IgD-negative memory B cell (primary cell): ENCODE measurements at regions not wholly inside any gene's neighbourhood (a gene's known extent, or its start where the extent isn't known, plus 50 kb on each side); places are given as distances from the start of the nearest gene placed in this dataset.
A peak's percentile ranks its signal among the peaks of the same experiment; 100 is the strongest.

Experiments used
- H3K27ac Mint-ChIP-seq, 3 donors: one replicate each; pipeline ENCODE4 v1.8.0; 2020 to 2022; ENCODE audit warnings: mild to moderate bottlenecking in 3 of 3, mixed read lengths in 3 of 3, moderate library complexity in 1 of 3
- H3K27me3 Mint-ChIP-seq: one replicate; pipeline ENCODE4 v1.8.0; 2021; ENCODE audit warnings: mixed read lengths
- H3K36me3 Mint-ChIP-seq: one replicate; pipeline ENCODE4 v1.8.0; 2020; ENCODE audit warnings: mild to moderate bottlenecking, mixed read lengths
- H3K4me1 Mint-ChIP-seq, 3 donors: one replicate each; pipeline ENCODE4 v1.8.0; 2020 to 2022; ENCODE audit warnings: mixed read lengths in 3 of 3, mild to moderate bottlenecking in 1 of 3
- H3K4me3 Mint-ChIP-seq, 4 donors: one replicate each; pipeline ENCODE4 v1.8.0; 2020 to 2022; ENCODE audit warnings: mild to moderate bottlenecking in 4 of 4, mixed read lengths in 4 of 4, moderate library complexity in 3 of 4
- H3K9me3 Mint-ChIP-seq, 3 donors: one replicate each; pipeline ENCODE4 v1.8.0; 2020 to 2021; ENCODE audit warnings: mixed read lengths in 3 of 3, mild to moderate bottlenecking in 1 of 3

DNA sequence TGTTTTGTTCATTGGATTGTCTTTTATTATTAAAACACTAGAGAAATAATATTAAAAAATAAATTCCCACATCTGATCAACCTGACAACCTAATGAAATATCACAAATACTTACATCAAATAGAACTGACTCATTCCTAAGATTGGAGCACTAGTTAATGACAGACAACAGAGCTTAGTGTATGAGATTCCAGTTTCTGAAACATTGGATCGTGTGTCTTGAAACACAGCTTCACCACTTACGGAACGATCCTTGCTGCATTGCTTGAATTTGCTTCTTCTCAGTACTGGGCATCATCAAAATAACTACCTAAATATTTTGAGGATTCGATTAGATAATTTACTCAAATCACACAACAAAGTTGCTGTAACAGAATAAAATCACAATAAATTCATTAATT lies 667.2 kb upstream of the CDH18 start:
- Mint-ChIP-seq H3K4me3 (no peak overlapping the region), H3K27me3 (no peaks in the 10 kb centered on the region), H3K9me3 (peaks cover 0 to 4% (median 2%) of the 10 kb centered on the region in 3 donors), H3K27ac (no peak overlapping the region), H3K36me3 (no peaks in the 10 kb centered on the region), H3K4me1 (no peaks in the 10 kb centered on the region)

DNA sequence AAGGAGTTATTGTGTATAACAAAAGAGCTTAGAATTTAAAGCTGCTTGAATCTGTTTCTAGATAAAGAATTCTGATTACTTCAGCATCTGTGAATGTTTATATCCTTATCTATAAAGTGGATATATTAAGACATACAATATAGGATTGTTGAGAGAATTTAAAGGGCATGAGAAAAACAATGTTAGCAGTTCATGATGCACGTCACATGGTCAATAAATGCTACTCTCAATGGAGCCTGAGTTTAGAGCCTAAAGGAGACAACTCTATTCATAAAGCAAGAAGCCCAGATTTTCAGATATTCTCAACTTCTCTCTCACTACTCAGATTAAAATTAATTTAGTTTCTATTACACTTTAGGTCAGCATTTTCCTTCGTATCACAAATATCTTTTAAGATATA lies 666.7 kb upstream of the CDH18 start:
- no peak overlapping the region for H3K4me3 Mint-ChIP-seq
- H3K36me3 Mint-ChIP-seq = no peaks in the 10 kb centered on the region
- no peaks in the 10 kb centered on the region for H3K27me3 Mint-ChIP-seq
- no peaks in the 10 kb centered on the region for H3K4me1 Mint-ChIP-seq
- no peak overlapping the region for H3K27ac Mint-ChIP-seq
- H3K9me3 Mint-ChIP-seq = peaks cover 0 to 4% (median 2%) of the 10 kb centered on the region in 3 donors

DNA sequence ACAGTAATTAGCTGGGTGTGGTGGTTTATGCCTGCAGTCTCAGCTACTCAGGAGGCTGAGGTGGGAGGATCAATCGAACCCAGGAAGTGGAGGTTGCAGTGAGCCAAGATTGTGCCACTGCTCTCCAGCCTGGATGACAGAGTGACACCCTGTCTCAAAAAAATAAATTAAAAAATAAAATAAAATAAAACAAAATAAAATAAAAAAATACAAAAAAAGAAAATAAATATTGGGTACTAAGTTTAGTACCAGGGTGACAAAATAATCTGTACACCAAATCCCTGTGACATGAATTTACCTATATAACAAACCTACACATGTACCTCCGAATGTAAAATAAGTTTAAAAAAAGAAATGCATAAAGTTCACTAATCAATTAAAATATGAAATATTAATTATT lies 666.0 kb upstream of the CDH18 start:
- Mint-ChIP-seq H3K4me1 (no peaks in the 10 kb centered on the region), H3K36me3 (no peaks in the 10 kb centered on the region), H3K4me3 (no peak overlapping the region), H3K9me3 (peaks cover 0 to 4% (median 2%) of the 10 kb centered on the region in 3 donors), H3K27me3 (no peaks in the 10 kb centered on the region), H3K27ac (no peak overlapping the region)

DNA sequence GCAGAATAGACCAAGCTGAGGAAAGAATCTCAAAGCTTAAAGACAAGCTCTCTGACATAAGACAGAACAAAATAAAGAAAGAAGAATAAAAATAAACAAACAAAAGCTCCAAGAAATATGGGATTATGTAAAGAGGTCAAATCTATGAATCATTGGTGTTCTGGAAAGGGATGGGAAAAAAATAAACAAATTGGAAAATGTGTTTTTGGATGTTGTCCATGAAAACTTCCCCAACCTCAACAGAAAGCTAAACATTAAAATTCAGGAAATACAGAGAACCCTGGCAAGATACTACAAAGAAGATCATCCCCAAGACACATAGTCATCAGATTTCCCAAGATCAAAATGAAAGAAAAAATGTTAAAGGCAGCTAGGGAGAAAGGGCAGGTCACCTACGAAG lies 662.0 kb upstream of the CDH18 start:
- H3K4me1 Mint-ChIP-seq = no peaks in the 10 kb centered on the region
- no peak overlapping the region for H3K27ac Mint-ChIP-seq
- no peak overlapping the region for H3K4me3 Mint-ChIP-seq
- no peaks in the 10 kb centered on the region for H3K36me3 Mint-ChIP-seq
- H3K27me3 Mint-ChIP-seq = no peaks in the 10 kb centered on the region
- peaks cover 0 to 5% (median 4%) of the 10 kb centered on the region in 3 donors for H3K9me3 Mint-ChIP-seq

GRCh38 chr5:20648981-20649380 lies 661.0 kb upstream of the CDH18 start:
- peaks cover 0 to 5% (median 4%) of the 10 kb centered on the region in 3 donors for H3K9me3 Mint-ChIP-seq
- H3K36me3 Mint-ChIP-seq = no peaks in the 10 kb centered on the region
- no peak overlapping the region for H3K27ac Mint-ChIP-seq
- no peak overlapping the region for H3K4me3 Mint-ChIP-seq
- H3K27me3 Mint-ChIP-seq = no peaks in the 10 kb centered on the region
- no peaks in the 10 kb centered on the region for H3K4me1 Mint-ChIP-seq

GRCh38 chr5:20636686-20637085 lies 648.7 kb upstream of the CDH18 start:
- peaks cover 0 to 3% (median 0%) of the 10 kb centered on the region in 3 donors for H3K9me3 Mint-ChIP-seq

GRCh38 chr5:20619591-20619990 lies 631.6 kb upstream of the CDH18 start:
- no peaks in the 10 kb centered on the region for H3K36me3 Mint-ChIP-seq
- H3K9me3 Mint-ChIP-seq = peaks cover 0 to 5% (median 0%) of the 10 kb centered on the region in 3 donors
- H3K4me1 Mint-ChIP-seq = no peaks in the 10 kb centered on the region
- H3K27me3 Mint-ChIP-seq = no peaks in the 10 kb centered on the region
- no peak overlapping the region for H3K4me3 Mint-ChIP-seq
- H3K27ac Mint-ChIP-seq = no peak overlapping the region

More at GRCh38 chr5:20636686-20637085, 648.7 kb upstream of the CDH18 start:
- H3K4me3 Mint-ChIP-seq = no peak overlapping the region
- H3K27ac Mint-ChIP-seq = no peak overlapping the region
- peaks cover 0 to 2% (median 1%) of the 10 kb centered on the region in 3 donors for H3K4me1 Mint-ChIP-seq
- H3K27me3 Mint-ChIP-seq = no peaks in the 10 kb centered on the region
- peaks cover 1% of the 10 kb centered on the region for H3K36me3 Mint-ChIP-seq

DNA sequence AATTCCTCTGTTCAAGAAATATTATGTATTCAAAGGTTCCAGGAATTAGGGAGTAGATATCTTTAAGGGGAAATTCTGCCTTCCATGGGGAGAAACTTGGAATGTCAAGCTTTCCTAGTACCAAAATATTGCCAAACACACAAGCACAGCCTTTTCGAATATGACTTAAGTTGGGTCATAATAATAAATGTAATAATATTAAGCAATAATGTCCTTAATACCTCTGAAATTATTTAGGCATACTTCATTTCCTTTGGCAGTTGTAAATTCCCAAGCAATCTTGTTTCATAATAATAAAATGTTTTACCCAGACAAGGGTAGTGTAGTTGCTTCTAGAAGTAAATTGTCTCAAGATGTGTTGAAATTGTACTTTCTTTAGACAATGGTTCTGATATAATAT lies 630.3 kb upstream of the CDH18 start:
- H3K4me3 Mint-ChIP-seq = no peak overlapping the region
- H3K27ac Mint-ChIP-seq = no peak overlapping the region
- peaks cover 0 to 5% (median 0%) of the 10 kb centered on the region in 3 donors for H3K9me3 Mint-ChIP-seq
- H3K27me3 Mint-ChIP-seq = no peaks in the 10 kb centered on the region
- no peaks in the 10 kb centered on the region for H3K4me1 Mint-ChIP-seq
- no peaks in the 10 kb centered on the region for H3K36me3 Mint-ChIP-seq

- Mint-ChIP-seq H3K4me3 (no peak overlapping the region), H3K27ac (no peak overlapping the region), H3K4me1 (no peaks in the 10 kb centered on the region), H3K36me3 (no peaks in the 10 kb centered on the region), H3K9me3 (peaks cover 0 to 7% (median 0%) of the 10 kb centered on the region in 3 donors), H3K27me3 (no peaks in the 10 kb centered on the region)
Observed at GRCh38 chr5:20617841-20618240, 629.8 kb upstream of the CDH18 start.

GRCh38 chr5:20615888-20616563 lies 628.0 kb upstream of the CDH18 start:
- Mint-ChIP-seq H3K36me3 (no peaks in the 10 kb centered on the region), H3K9me3 (peaks cover 0 to 3% (median 0%) of the 10 kb centered on the region in 3 donors), H3K4me1 (no peaks in the 10 kb centered on the region), H3K27ac (no peak overlapping the region), H3K4me3 (no peak overlapping the region), H3K27me3 (no peaks in the 10 kb centered on the region)

DNA sequence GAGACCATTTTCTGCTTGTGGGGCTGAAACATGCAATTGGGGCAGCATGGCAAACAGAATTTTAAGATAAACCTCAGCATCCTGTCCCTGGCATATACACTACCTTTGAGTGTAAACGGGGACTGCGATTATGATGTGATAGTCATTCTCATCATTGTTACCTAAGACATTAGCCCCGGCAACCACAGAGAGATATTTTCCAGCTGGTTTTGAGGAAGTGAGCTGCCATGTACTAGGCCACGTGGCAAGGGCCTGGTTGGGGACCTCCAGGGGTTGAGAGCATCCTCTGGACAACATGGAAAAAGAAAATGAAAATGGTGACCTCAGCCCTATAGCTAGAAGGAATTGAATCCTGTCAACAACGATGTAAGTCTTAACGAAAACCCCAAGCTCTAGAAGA lies 623.6 kb upstream of the CDH18 start:
- no peaks in the 10 kb centered on the region for H3K36me3 Mint-ChIP-seq
- no peak overlapping the region for H3K4me3 Mint-ChIP-seq
- H3K27ac Mint-ChIP-seq = no peak overlapping the region
- H3K4me1 Mint-ChIP-seq = no peaks in the 10 kb centered on the region
- H3K27me3 Mint-ChIP-seq = no peaks in the 10 kb centered on the region
- H3K9me3 Mint-ChIP-seq = peaks cover 0 to 3% (median 0%) of the 10 kb centered on the region in 3 donors

DNA sequence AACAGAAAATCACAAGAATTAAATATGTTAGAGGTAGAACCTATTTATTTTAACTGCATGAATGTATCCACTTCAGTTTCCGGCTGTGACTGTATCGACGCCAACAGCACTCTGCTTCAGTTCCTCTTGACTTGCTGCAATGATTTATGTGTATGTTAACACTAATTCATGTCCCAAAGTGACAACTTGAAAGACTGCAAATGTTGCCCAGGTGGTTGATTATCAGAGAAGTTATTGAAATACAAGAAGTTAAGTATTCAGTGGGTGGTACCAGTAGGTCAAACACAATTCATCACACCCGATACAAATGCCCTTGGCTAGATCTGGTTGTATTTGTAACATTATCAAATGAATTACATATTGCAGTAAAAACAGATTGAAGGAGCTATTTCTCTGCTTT lies 622.7 kb upstream of the CDH18 start:
- Mint-ChIP-seq H3K27ac (peak overlapping the region in 1 of 3 donors; percentile 12), H3K4me3 (no peak overlapping the region), H3K36me3 (no peaks in the 10 kb centered on the region), H3K27me3 (no peaks in the 10 kb centered on the region), H3K9me3 (peaks cover 0 to 3% (median 0%) of the 10 kb centered on the region in 3 donors), H3K4me1 (no peaks in the 10 kb centered on the region)

DNA sequence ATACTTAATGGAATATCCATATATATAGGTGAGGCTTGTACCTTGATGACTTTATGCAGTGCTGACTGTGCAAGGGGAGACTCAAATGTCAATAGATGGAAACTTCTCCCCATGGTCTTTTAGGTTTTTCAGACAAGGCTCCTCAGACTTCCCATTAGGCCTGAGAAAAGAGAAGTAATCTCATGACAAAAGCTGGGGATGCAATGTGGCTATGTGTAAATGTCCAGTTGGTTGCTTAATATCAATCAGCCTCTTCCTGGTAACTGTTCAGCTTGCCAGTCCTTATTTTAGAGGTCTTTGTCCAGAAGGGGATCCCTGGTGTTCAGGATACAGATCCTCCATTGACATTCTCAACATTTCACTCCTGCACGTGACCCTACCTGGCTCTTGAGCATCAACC lies 621.1 kb upstream of the CDH18 start:
- Mint-ChIP-seq H3K27ac (no peak overlapping the region), H3K9me3 (peaks cover 0 to 4% (median 0%) of the 10 kb centered on the region in 3 donors), H3K27me3 (no peaks in the 10 kb centered on the region), H3K4me1 (peaks cover 0 to under 1% (median 0%) of the 10 kb centered on the region in 3 donors), H3K36me3 (no peaks in the 10 kb centered on the region), H3K4me3 (no peak overlapping the region)

GRCh38 chr5:20608567-20608966 lies 620.6 kb upstream of the CDH18 start:
- no peaks in the 10 kb centered on the region for H3K27me3 Mint-ChIP-seq
- no peak overlapping the region for H3K4me3 Mint-ChIP-seq
- H3K36me3 Mint-ChIP-seq = no peaks in the 10 kb centered on the region
- peaks cover 0 to 1% (median 0%) of the 10 kb centered on the region in 3 donors for H3K4me1 Mint-ChIP-seq
- H3K9me3 Mint-ChIP-seq = peaks cover 0 to 4% (median 0%) of the 10 kb centered on the region in 3 donors
- H3K27ac Mint-ChIP-seq = no peak overlapping the region

GRCh38 chr5:20605732-20606525 lies 617.9 kb upstream of the CDH18 start:
- Mint-ChIP-seq H3K9me3 (peaks cover 0 to 6% (median 2%) of the 10 kb centered on the region in 3 donors), H3K4me1 (peaks cover 0 to 1% (median 0%) of the 10 kb centered on the region in 3 donors), H3K4me3 (no peak overlapping the region), H3K27ac (no peak overlapping the region), H3K27me3 (no peaks in the 10 kb centered on the region), H3K36me3 (no peaks in the 10 kb centered on the region)
